ENCODE measurements at regions not wholly inside any gene's neighbourhood (a gene's known extent, or its start where the extent isn't known, plus 50 kb on each side); places are given as distances from the start of the nearest gene placed in this dataset.
"Not testable (repeated sequence)": the region's sequence is repeated elsewhere in the genome, so short reads cannot be mapped to it uniquely, and the experiment has no call there.

GRCh38 chr3:139270652-139271051, 73.2 kb upstream of the MRPS22 start:
- not testable (repeated sequence) for H3K9me3 ChIP-seq (replicated peaks; ENCODE audit: control insufficient read depth, low read depth, low read length); H3K27ac ChIP-seq (ENCODE audit: low read length); DNase-seq; H3K27me3 ChIP-seq (ENCODE audit: control insufficient read depth, insufficient read depth, low read length); H3K36me3 ChIP-seq (ENCODE audit: control insufficient read depth, insufficient read depth, low read length); H3K4me1 ChIP-seq (ENCODE audit: control insufficient read depth, insufficient read depth, low read length); H3K4me3 ChIP-seq (ENCODE audit: low read length)
- 83% methylated on average over 1 of the region's 2 CpGs for WGBS (ENCODE audit: insufficient coverage)

DNA sequence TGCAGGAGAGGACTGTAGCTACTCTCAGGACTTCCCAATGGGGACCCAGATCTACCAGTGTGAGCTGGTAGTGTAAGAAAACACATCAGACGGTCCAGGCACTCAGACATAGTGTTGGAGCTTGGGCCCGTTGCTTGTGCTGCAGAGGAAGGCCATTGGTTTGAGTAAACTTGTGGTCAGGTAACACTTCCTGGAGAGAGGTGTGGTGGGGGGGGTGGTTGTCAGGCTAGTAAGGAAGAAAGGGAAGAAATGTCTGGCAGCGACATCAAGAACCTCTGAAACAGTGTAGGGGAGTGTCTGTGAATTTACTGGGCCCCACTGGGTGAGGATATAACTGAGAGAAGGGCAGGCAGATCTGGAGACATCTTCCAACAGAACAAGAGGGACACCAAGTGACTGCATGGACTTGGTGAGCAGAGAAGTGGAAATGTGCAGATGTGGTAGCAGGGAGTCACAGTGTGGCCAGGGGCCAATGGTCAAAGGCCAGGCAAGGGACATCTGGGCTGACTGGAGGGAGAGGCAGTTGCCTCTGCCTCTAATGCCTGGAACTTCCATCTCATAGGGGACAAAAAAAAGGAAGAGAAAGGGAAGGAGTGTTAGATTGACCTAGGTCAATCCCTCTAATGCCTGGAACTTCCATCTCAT, 63.7 kb upstream of the MRPS22 start:
- H3K4me1 ChIP-seq (ENCODE audit: control insufficient read depth, insufficient read depth, low read length), result peaks cover 3% of the 10 kb centered on the region
- WGBS (ENCODE audit: insufficient coverage), result 74% methylated on average over 3 of the region's 3 CpGs
- no peak for DNase-seq
- no peaks in the 10 kb centered on the region for H3K9me3 ChIP-seq (replicated peaks; ENCODE audit: control insufficient read depth, low read depth, low read length)
- H3K27ac ChIP-seq (ENCODE audit: low read length), result no peak overlapping the region
- H3K36me3 ChIP-seq (ENCODE audit: control insufficient read depth, insufficient read depth, low read length), result no peaks in the 10 kb centered on the region
- H3K27me3 ChIP-seq (ENCODE audit: control insufficient read depth, insufficient read depth, low read length), result no peaks in the 10 kb centered on the region
- no peak overlapping the region for H3K4me3 ChIP-seq (ENCODE audit: low read length)

DNA sequence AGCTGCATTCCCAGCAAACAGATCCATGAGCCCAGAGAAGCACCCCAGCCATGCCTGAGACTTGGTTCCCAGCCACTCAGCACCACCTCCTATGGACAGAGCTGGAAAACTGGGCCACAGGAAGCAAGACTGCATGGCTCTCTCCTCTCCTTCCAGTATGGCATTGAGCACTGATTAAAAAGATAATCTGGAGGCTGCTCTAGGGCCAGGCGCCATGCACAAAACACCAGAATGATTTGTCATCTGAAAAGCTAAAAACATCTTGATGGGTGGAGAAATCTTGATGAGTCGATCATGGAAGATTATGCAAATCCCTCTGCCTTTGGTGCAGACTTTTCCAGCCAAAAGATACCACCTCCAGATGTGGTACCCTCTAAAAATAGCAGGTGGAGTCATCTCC, 62.7 kb upstream of the MRPS22 start:
- Histone ChIP-seq H3K27me3 (ENCODE audit: control insufficient read depth, insufficient read depth, low read length) (no peaks in the 10 kb centered on the region), H3K4me3 (ENCODE audit: low read length) (no peak overlapping the region), H3K9me3 (replicated peaks; ENCODE audit: control insufficient read depth, low read depth, low read length) (no peaks in the 10 kb centered on the region), H3K36me3 (ENCODE audit: control insufficient read depth, insufficient read depth, low read length) (no peaks in the 10 kb centered on the region), H3K27ac (ENCODE audit: low read length) (no peak overlapping the region), H3K4me1 (ENCODE audit: control insufficient read depth, insufficient read depth, low read length) (peaks cover 3% of the 10 kb centered on the region)
- DNase-seq, result no peak
- WGBS (ENCODE audit: insufficient coverage), result no CpG with 5 or more reads among the region's 2 CpGs

- Histone ChIP-seq H3K9me3 (replicated peaks; ENCODE audit: control insufficient read depth, low read depth, low read length) (no peaks in the 10 kb centered on the region), H3K36me3 (ENCODE audit: control insufficient read depth, insufficient read depth, low read length) (no peaks in the 10 kb centered on the region), H3K27me3 (ENCODE audit: control insufficient read depth, insufficient read depth, low read length) (no peaks in the 10 kb centered on the region), H3K4me1 (ENCODE audit: control insufficient read depth, insufficient read depth, low read length) (peaks cover 3% of the 10 kb centered on the region), H3K4me3 (ENCODE audit: low read length) (no peak overlapping the region), H3K27ac (ENCODE audit: low read length) (no peak overlapping the region)
- WGBS (ENCODE audit: insufficient coverage), result 65% methylated on average over 10 of the region's 16 CpGs
- peak; percentile 14 for DNase-seq
Observed at GRCh38 chr3:139281522-139282196, 62.2 kb upstream of the MRPS22 start.

DNA sequence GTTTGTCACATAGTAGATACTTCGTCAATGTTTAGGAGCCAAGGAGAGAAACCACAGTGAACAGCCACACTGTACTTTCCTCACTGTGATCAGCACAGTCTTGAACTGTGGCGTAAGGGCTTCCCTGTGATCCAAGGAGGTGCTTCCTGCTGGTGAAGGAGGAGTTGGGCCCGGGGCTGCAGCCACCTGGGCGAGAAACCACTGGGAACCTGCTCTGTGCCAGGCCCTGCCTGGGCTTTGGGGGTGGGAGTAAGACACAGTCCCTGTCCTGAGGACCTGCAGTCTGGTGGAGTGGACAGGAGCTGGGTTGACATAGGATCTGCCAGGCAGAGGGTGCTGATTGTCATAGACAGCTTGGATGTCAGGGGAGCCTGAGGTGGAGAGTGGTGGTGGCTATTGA, 60.5 kb upstream of the MRPS22 start:
- DNase-seq, result no peak
- Histone ChIP-seq H3K27ac (ENCODE audit: low read length) (no peak overlapping the region), H3K36me3 (ENCODE audit: control insufficient read depth, insufficient read depth, low read length) (no peaks in the 10 kb centered on the region), H3K4me1 (ENCODE audit: control insufficient read depth, insufficient read depth, low read length) (peaks cover 3% of the 10 kb centered on the region), H3K27me3 (ENCODE audit: control insufficient read depth, insufficient read depth, low read length) (no peaks in the 10 kb centered on the region), H3K4me3 (ENCODE audit: low read length) (no peak overlapping the region), H3K9me3 (replicated peaks; ENCODE audit: control insufficient read depth, low read depth, low read length) (no peaks in the 10 kb centered on the region)
- 81% methylated on average over 2 of the region's 4 CpGs for WGBS (ENCODE audit: insufficient coverage)

DNA sequence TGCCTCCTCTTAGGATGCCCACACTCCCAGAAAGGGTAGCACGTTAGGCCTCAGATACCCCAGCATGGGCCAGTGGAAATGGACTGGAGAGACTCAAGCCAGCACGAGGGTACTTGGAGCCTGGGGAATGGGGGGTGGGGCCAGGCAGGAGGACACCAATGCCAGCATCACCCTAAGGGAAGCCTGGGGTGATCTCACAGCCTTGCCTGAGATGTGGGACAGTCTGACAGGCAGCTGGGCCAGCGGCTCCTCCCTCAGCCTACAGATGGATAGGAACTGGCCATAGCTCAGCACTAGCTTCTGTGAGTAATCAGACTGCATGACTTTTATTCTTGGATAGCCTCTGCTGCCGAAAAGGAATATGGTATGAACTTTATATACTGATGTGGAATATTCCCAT, 59.6 kb upstream of the MRPS22 start:
- Histone ChIP-seq H3K4me1 (ENCODE audit: control insufficient read depth, insufficient read depth, low read length) (peaks cover 3% of the 10 kb centered on the region), H3K27me3 (ENCODE audit: control insufficient read depth, insufficient read depth, low read length) (no peaks in the 10 kb centered on the region), H3K36me3 (ENCODE audit: control insufficient read depth, insufficient read depth, low read length) (no peaks in the 10 kb centered on the region), H3K4me3 (ENCODE audit: low read length) (no peak overlapping the region), H3K9me3 (replicated peaks; ENCODE audit: control insufficient read depth, low read depth, low read length) (no peaks in the 10 kb centered on the region), H3K27ac (ENCODE audit: low read length) (no peak overlapping the region)
- no peak for DNase-seq
- WGBS (ENCODE audit: insufficient coverage), result 50% methylated on average over 2 of the region's 4 CpGs

- WGBS (ENCODE audit: insufficient coverage), result 58% methylated on average over 1 of the region's 2 CpGs
Observed at GRCh38 chr3:139285691-139286090, 58.1 kb upstream of the MRPS22 start.

DNA sequence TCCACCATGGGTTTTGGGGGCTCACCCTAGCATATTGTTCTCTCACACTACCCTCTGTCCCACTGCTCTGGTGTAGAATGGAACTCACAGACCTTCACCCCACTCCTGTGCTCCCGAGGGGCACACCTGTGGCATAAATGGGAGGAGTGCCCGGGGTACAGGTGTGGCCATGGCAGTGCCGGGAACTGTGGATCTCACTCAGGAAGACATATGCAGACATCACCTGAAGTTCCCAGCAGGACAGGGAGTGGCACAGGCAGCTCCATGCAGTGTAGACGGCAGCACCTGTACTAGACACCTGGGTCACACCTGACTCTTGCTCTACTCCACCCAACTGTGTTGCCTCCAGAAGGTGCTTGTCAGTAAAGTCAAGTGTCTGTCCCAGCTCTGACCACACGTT, 57.6 kb upstream of the MRPS22 start:
- Histone ChIP-seq H3K4me3 (ENCODE audit: low read length) (no peak overlapping the region), H3K27ac (ENCODE audit: low read length) (no peak overlapping the region), H3K9me3 (replicated peaks; ENCODE audit: control insufficient read depth, low read depth, low read length) (no peaks in the 10 kb centered on the region), H3K36me3 (ENCODE audit: control insufficient read depth, insufficient read depth, low read length) (no peaks in the 10 kb centered on the region), H3K27me3 (ENCODE audit: control insufficient read depth, insufficient read depth, low read length) (no peaks in the 10 kb centered on the region), H3K4me1 (ENCODE audit: control insufficient read depth, insufficient read depth, low read length) (no peaks in the 10 kb centered on the region)
- DNase-seq, result no peak
- WGBS (ENCODE audit: insufficient coverage), result 91% methylated on average over 4 of the region's 5 CpGs

More at GRCh38 chr3:139285691-139286090, 58.1 kb upstream of the MRPS22 start:
- H3K4me1 ChIP-seq (ENCODE audit: control insufficient read depth, insufficient read depth, low read length), result peaks cover 3% of the 10 kb centered on the region
- H3K27ac ChIP-seq (ENCODE audit: low read length), result no peak overlapping the region
- H3K9me3 ChIP-seq (replicated peaks; ENCODE audit: control insufficient read depth, low read depth, low read length), result no peaks in the 10 kb centered on the region
- no peak overlapping the region for H3K4me3 ChIP-seq (ENCODE audit: low read length)
- no peaks in the 10 kb centered on the region for H3K36me3 ChIP-seq (ENCODE audit: control insufficient read depth, insufficient read depth, low read length)
- DNase-seq, result no peak
- no peaks in the 10 kb centered on the region for H3K27me3 ChIP-seq (ENCODE audit: control insufficient read depth, insufficient read depth, low read length)

DNA sequence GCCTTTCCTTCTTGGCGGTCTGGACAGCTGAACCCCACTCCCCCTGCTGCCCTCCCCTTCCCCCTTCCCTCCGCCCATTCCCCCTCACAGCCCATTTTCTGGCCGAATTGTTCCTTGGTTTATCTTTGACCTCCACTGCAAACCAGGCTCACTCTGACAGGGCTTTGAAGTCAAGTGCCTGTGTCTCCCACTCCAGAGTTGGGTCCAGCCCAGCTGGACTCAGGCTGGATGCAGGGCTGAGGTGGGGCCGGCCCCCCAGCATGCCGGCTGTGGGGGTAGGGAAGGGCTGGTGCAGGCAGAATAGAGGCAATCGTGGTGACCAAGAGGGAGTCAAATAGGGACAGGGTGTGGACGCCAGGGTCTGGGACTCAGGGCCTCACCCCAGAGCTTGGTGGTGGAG, 57.0 kb upstream of the MRPS22 start:
- DNase-seq, result no peak
- no peaks in the 10 kb centered on the region for H3K4me1 ChIP-seq (ENCODE audit: control insufficient read depth, insufficient read depth, low read length)
- no peaks in the 10 kb centered on the region for H3K27me3 ChIP-seq (ENCODE audit: control insufficient read depth, insufficient read depth, low read length)
- no peaks in the 10 kb centered on the region for H3K36me3 ChIP-seq (ENCODE audit: control insufficient read depth, insufficient read depth, low read length)
- no peak overlapping the region for H3K4me3 ChIP-seq (ENCODE audit: low read length)
- no peaks in the 10 kb centered on the region for H3K9me3 ChIP-seq (replicated peaks; ENCODE audit: control insufficient read depth, low read depth, low read length)
- no peak overlapping the region for H3K27ac ChIP-seq (ENCODE audit: low read length)
- WGBS (ENCODE audit: insufficient coverage), result 53% methylated on average over 7 of the region's 7 CpGs

- H3K27me3 ChIP-seq (ENCODE audit: control insufficient read depth, insufficient read depth, low read length), result no peaks in the 10 kb centered on the region
- 89% methylated on average over 4 of the region's 4 CpGs for WGBS (ENCODE audit: insufficient coverage)
- no peaks in the 10 kb centered on the region for H3K9me3 ChIP-seq (replicated peaks; ENCODE audit: control insufficient read depth, low read depth, low read length)
- no peak for DNase-seq
- no peaks in the 10 kb centered on the region for H3K4me1 ChIP-seq (ENCODE audit: control insufficient read depth, insufficient read depth, low read length)
- H3K4me3 ChIP-seq (ENCODE audit: low read length), result no peak overlapping the region
- no peaks in the 10 kb centered on the region for H3K36me3 ChIP-seq (ENCODE audit: control insufficient read depth, insufficient read depth, low read length)
- H3K27ac ChIP-seq (ENCODE audit: low read length), result no peak overlapping the region
Observed at GRCh38 chr3:139287557-139287956, 56.3 kb upstream of the MRPS22 start.
